Coronary artery (tissue), 2 donors: ENCODE measurements at regions not wholly inside any gene's neighbourhood (a gene's known extent, or its start where the extent isn't known, plus 50 kb on each side); places are given as distances from the start of the nearest gene placed in this dataset.

Experiments used
- DNase-seq: peaks from one replicate; pipeline ENCODE4 v3.0.0-alpha.2; 2017; ENCODE audit warnings: low spot score
- H3K27ac ChIP-seq, 2 donors: fragments of 200-600 bp; sonication (generic); one replicate each; pipeline ENCODE4 v1.5.1; 2016 to 2019
- H3K4me3 ChIP-seq: fragments of 200-600 bp; sonication (generic); 2 replicates; pipeline ENCODE4 v1.5.1; 2016; ENCODE audit warnings: mild to moderate bottlenecking, moderate library complexity
- CTCF ChIP-seq: fragments of 200-600 bp; sonication (generic); IDR thresholded peaks from one replicate; pipeline ENCODE4 v1.5.1; 2019; ENCODE audit warnings: antibody characterized with exemption

GRCh38 chr13:106819413-106820180, 251.7 kb upstream of the ARGLU1 start:
- TF ChIP-seq CTCF: no peak
- Histone ChIP-seq H3K4me3 (no peak overlapping the region), H3K27ac (no peak overlapping the region)
- no peak for DNase-seq

- DNase-seq: no peak
- Histone ChIP-seq H3K4me3 (no peak overlapping the region), H3K27ac (no peak overlapping the region)
- TF ChIP-seq CTCF: no peak
Observed at GRCh38 chr13:106818971-106819370, 251.0 kb upstream of the ARGLU1 start.

GRCh38 chr13:106815545-106815944, 247.6 kb upstream of the ARGLU1 start:
- no peak for TF ChIP-seq CTCF
- no peak overlapping the region for H3K4me3 ChIP-seq
- DNase-seq: no peak
- no peak overlapping the region for H3K27ac ChIP-seq

GRCh38 chr13:106814463-106814862, 246.5 kb upstream of the ARGLU1 start:
- no peak overlapping the region for H3K27ac ChIP-seq
- no peak overlapping the region for H3K4me3 ChIP-seq
- no peak for DNase-seq
- TF ChIP-seq CTCF: no peak

GRCh38 chr13:106810069-106810468, 242.1 kb upstream of the ARGLU1 start:
- no peak for DNase-seq
- Histone ChIP-seq H3K4me3 (no peak overlapping the region), H3K27ac (no peak overlapping the region)
- TF ChIP-seq CTCF: no peak

- Histone ChIP-seq H3K4me3 (no peak overlapping the region), H3K27ac (no peak overlapping the region)
- no peak for DNase-seq
- no peak for TF ChIP-seq CTCF
Observed at GRCh38 chr13:106804991-106805390, 237.1 kb upstream of the ARGLU1 start.

- no peak for TF ChIP-seq CTCF
- Histone ChIP-seq H3K27ac (no peak overlapping the region), H3K4me3 (no peak overlapping the region)
- DNase-seq: no peak
Observed at GRCh38 chr13:106802917-106803316, 235.0 kb upstream of the ARGLU1 start.
